ENCODE measurements at regions not wholly inside any gene's neighbourhood (a gene's known extent, or its start where the extent isn't known, plus 50 kb on each side); places are given as distances from the start of the nearest gene placed in this dataset.

GRCh38 chr18:43719267-43719795 lies 442.0 kb upstream of the SYT4 start:
- TF ChIP-seq EZH2 (IDR thresholded peaks at IDR 0.05; ENCODE audit: low read length): no peak
- TF ChIP-seq, protein P1, sequence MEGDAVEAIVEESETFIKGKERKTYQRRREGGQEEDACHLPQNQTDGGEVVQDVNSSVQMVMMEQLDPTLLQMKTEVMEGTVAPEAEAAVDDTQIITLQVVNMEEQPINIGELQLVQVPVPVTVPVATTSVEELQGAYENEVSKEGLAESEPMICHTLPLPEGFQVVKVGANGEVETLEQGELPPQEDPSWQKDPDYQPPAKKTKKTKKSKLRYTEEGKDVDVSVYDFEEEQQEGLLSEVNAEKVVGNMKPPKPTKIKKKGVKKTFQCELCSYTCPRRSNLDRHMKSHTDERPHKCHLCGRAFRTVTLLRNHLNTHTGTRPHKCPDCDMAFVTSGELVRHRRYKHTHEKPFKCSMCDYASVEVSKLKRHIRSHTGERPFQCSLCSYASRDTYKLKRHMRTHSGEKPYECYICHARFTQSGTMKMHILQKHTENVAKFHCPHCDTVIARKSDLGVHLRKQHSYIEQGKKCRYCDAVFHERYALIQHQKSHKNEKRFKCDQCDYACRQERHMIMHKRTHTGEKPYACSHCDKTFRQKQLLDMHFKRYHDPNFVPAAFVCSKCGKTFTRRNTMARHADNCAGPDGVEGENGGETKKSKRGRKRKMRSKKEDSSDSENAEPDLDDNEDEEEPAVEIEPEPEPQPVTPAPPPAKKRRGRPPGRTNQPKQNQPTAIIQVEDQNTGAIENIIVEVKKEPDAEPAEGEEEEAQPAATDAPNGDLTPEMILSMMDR (optimal IDR thresholded peaks at IDR 0.05 in 1 of 3, IDR thresholded peaks at IDR 0.05 in 1 of 3, conservative IDR thresholded peaks at IDR 0.05 in 1 of 3; ENCODE audit: extremely low read depth in 1 of 3, insufficient read depth in 2 of 3, low read length in 3 of 3): no peak

Measured in keratinocyte (primary cell).